SIG-M5 (cell line): ENCODE measurements at regions not wholly inside any gene's neighbourhood (a gene's known extent, or its start where the extent isn't known, plus 50 kb on each side); places are given as distances from the start of the nearest gene placed in this dataset.

ENCODE experiments used
- DNase-seq: peaks from one replicate; lab custom pipeline; 2025; lab: John Stamatoyannopoulos, UW

DNA sequence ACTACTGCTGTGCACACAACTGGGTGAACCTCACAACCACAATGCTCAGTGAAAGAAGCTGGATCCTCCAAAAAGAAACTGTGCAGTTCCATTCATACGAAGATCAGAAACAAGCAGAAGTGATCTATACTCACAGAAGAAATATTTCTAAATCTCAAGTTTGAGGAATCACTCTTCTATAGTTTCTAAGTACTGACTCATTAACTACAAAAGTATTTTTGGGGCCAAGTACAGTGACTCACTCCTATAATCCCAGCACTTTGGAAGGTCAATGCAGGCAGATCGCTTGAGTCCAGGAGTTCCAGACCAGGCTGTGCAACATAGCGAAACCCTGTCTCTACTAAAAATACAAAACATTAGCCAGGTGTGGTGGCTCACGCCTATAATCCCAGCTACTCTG is 51.3 kb upstream of the RELL1 start:
- DNase-seq: no peak
